ENCODE measurements at regions not wholly inside any gene's neighbourhood (a gene's known extent, or its start where the extent isn't known, plus 50 kb on each side); places are given as distances from the start of the nearest gene placed in this dataset.

- TF ChIP-seq CTCF (IDR thresholded peaks at IDR 0.05) = no peak
- no peak for TF ChIP-seq POLR2A (IDR thresholded peaks at IDR 0.05)
Observed at GRCh38 chr22:26847046-26847445, 189.7 kb downstream of the MIAT start.

Data from Peyer's patch (tissue), 4 donors.